ENCODE measurements at regions not wholly inside any gene's neighbourhood (a gene's known extent, or its start where the extent isn't known, plus 50 kb on each side); places are given as distances from the start of the nearest gene placed in this dataset.

DNA sequence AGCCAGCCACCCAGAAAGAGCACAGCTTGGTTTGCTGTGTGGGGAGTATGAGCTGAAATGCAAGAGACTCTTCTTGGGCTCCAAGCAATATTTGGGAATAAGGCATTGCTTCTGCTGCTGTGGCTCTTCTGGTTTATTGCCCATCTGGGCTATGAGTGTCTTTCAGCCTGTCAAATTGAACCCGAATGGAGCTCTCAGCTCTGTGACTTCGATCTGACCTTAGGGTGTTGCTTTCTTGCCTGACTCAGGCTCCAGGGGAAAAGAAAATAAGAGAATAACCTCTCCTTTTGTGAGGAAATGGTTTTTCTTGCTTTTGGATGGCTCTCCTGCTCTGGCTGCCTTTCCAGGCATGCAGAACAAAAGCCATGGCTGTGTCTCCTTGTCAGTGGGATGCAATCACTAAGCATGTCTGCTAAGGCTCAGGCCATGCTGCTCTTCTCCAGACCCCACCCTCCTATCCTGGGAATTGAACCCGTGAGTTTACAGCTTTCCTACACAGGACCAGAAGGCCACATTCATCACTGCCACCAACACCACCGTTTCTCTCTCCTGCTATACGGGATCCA, 169.4 kb upstream of the JAG1 start:
- Histone ChIP-seq H3K27ac (ENCODE audit: low read depth in 1 of 2, low read length in 1 of 2) (no peak overlapping the region), H3K4me3 (ENCODE audit: low read length in 2 of 2) (no peak overlapping the region), H3K4me1 (ENCODE audit: control insufficient read depth in 2 of 2, insufficient read depth in 2 of 2, low read length in 2 of 2) (no peaks in the 10 kb centered on the region), H3K9me3 (ENCODE audit: control insufficient read depth in 2 of 2, insufficient read depth in 1 of 2, low read length in 1 of 2) (no peaks in the 10 kb centered on the region), H3K36me3 (ENCODE audit: control insufficient read depth in 2 of 2, insufficient read depth in 2 of 2, low read length in 1 of 2) (no peaks in the 10 kb centered on the region), H3K27me3 (ENCODE audit: control insufficient read depth in 2 of 2, insufficient read depth in 1 of 2, low read length in 1 of 2) (no peaks in the 10 kb centered on the region)
- no peak for DNase-seq (ENCODE audit: low read depth in 6 of 9, low spot score in 9 of 9)
- 85% methylated on average over 5 of the region's 5 CpGs for WGBS

DNA sequence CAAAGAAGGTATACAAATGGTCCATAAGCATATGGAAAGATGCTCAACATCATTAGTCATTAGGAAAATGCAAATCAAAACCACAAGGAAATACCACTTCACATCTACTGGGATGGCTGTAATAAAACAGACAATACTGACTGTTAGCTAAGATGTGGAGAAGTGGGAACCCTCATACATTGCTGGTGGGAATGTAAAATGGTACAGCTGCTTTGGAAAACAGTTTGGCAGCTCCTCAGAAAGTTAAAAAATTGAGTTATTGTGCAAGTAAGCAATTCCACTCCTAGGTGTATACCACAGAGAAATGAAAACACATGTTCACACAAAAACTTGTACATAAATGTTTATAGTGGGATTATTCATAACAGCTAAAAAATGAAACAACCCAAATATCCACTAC, 173.0 kb upstream of the JAG1 start:
- Histone ChIP-seq H3K27ac (ENCODE audit: low read depth in 1 of 2, low read length in 1 of 2) (no peak overlapping the region), H3K4me3 (ENCODE audit: low read length in 2 of 2) (no peak overlapping the region), H3K9me3 (ENCODE audit: control insufficient read depth in 2 of 2, insufficient read depth in 1 of 2, low read length in 1 of 2) (no peaks in the 10 kb centered on the region), H3K36me3 (ENCODE audit: control insufficient read depth in 2 of 2, insufficient read depth in 2 of 2, low read length in 1 of 2) (no peaks in the 10 kb centered on the region), H3K4me1 (ENCODE audit: control insufficient read depth in 2 of 2, insufficient read depth in 2 of 2, low read length in 2 of 2) (no peaks in the 10 kb centered on the region), H3K27me3 (ENCODE audit: control insufficient read depth in 2 of 2, insufficient read depth in 1 of 2, low read length in 1 of 2) (no peaks in the 10 kb centered on the region)
- no peak for DNase-seq (ENCODE audit: low read depth in 6 of 9, low spot score in 9 of 9)

DNA sequence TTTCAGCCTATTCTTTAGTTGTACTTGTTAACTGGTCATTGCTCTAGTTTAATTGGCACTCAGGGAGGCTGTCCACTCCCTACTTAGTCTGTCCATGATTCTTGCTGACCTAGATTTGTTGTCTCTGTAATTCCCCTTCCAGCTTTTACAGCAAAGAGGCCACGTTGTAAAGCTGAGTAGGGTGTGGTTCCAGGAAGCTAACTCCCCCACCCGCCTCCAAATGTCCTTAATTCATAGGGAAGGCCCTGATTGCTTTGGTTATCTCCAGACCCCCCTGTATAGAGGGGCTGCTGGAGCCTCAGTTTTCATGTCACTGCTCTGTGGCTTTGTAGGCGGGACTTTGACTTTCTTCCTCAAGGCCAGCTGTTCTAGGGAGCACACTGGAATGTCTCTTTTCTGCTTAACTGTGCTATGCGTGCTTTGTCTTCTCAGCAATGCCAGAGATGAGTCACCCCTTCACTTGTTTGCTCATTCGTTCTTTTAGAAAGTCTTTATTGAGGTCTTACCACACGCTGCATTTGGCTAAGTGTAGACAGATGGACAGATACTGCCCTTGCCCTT, 175.1 kb upstream of the JAG1 start:
- no peaks in the 10 kb centered on the region for H3K27me3 ChIP-seq (ENCODE audit: control insufficient read depth in 2 of 2, insufficient read depth in 1 of 2, low read length in 1 of 2)
- no peak overlapping the region for H3K4me3 ChIP-seq (ENCODE audit: low read length in 2 of 2)
- 84% methylated on average over 6 of the region's 6 CpGs for WGBS
- DNase-seq (ENCODE audit: low read depth in 6 of 9, low spot score in 9 of 9), result no peak
- H3K4me1 ChIP-seq (ENCODE audit: control insufficient read depth in 2 of 2, insufficient read depth in 2 of 2, low read length in 2 of 2), result no peaks in the 10 kb centered on the region
- H3K9me3 ChIP-seq (ENCODE audit: control insufficient read depth in 2 of 2, insufficient read depth in 1 of 2, low read length in 1 of 2), result no peaks in the 10 kb centered on the region
- no peak overlapping the region for H3K27ac ChIP-seq (ENCODE audit: low read depth in 1 of 2, low read length in 1 of 2)
- no peaks in the 10 kb centered on the region for H3K36me3 ChIP-seq (ENCODE audit: control insufficient read depth in 2 of 2, insufficient read depth in 2 of 2, low read length in 1 of 2)

DNA sequence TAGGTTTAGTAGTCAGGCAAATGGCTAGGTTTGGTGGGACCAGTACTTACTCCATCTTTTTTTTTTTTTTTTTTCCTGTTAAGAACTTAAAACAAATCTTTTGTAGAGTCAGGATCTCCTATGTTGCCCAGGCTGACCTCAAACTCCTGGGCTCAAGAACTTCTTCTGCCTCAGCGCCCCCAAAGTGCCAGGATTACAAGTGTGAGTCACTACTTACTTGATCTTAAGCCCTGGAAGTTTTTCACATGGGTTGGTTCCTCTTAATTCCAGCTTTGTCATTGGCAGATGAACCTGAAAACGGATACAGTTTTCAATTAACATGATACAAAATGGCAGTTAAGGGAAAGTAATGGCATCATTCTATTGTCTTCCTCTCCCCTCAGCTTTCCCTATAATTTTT, 179.4 kb upstream of the JAG1 start:
- Histone ChIP-seq H3K27ac (ENCODE audit: low read depth in 1 of 2, low read length in 1 of 2) (no peak overlapping the region), H3K4me3 (ENCODE audit: low read length in 2 of 2) (no peak overlapping the region), H3K27me3 (ENCODE audit: control insufficient read depth in 2 of 2, insufficient read depth in 1 of 2, low read length in 1 of 2) (no peaks in the 10 kb centered on the region), H3K9me3 (ENCODE audit: control insufficient read depth in 2 of 2, insufficient read depth in 1 of 2, low read length in 1 of 2) (no peaks in the 10 kb centered on the region), H3K4me1 (ENCODE audit: control insufficient read depth in 2 of 2, insufficient read depth in 2 of 2, low read length in 2 of 2) (no peaks in the 10 kb centered on the region), H3K36me3 (ENCODE audit: control insufficient read depth in 2 of 2, insufficient read depth in 2 of 2, low read length in 1 of 2) (no peaks in the 10 kb centered on the region)
- DNase-seq (ENCODE audit: low read depth in 6 of 9, low spot score in 9 of 9), result no peak
- WGBS, result 92% methylated on average over 2 of the region's 2 CpGs

DNA sequence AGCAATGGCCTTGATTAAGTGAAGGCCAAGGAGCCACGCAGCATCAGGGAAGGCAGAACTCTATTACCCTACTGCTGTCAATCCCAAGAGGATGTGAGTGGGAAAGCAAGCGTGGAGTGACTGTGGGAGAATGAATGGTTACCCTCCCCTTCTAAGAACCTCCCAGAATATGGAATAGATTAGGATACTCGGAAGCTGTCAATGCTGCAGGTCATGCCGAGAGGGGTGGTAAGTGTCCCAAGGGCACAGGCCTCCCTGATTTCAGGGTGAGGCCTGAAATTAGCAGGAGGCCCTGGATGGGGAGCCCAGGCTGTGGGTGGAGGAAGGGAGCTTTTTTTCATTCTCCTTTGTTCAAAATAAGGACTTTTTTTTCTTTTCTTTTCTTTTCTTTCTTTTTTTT, 179.9 kb upstream of the JAG1 start:
- no peak for DNase-seq (ENCODE audit: low read depth in 6 of 9, low spot score in 9 of 9)
- H3K4me3 ChIP-seq (ENCODE audit: low read length in 2 of 2), result no peak overlapping the region
- no peaks in the 10 kb centered on the region for H3K4me1 ChIP-seq (ENCODE audit: control insufficient read depth in 2 of 2, insufficient read depth in 2 of 2, low read length in 2 of 2)
- H3K27me3 ChIP-seq (ENCODE audit: control insufficient read depth in 2 of 2, insufficient read depth in 1 of 2, low read length in 1 of 2), result no peaks in the 10 kb centered on the region
- H3K36me3 ChIP-seq (ENCODE audit: control insufficient read depth in 2 of 2, insufficient read depth in 2 of 2, low read length in 1 of 2), result no peaks in the 10 kb centered on the region
- H3K9me3 ChIP-seq (ENCODE audit: control insufficient read depth in 2 of 2, insufficient read depth in 1 of 2, low read length in 1 of 2), result no peaks in the 10 kb centered on the region
- no peak overlapping the region for H3K27ac ChIP-seq (ENCODE audit: low read depth in 1 of 2, low read length in 1 of 2)
- WGBS, result 92% methylated on average over 4 of the region's 4 CpGs

DNA sequence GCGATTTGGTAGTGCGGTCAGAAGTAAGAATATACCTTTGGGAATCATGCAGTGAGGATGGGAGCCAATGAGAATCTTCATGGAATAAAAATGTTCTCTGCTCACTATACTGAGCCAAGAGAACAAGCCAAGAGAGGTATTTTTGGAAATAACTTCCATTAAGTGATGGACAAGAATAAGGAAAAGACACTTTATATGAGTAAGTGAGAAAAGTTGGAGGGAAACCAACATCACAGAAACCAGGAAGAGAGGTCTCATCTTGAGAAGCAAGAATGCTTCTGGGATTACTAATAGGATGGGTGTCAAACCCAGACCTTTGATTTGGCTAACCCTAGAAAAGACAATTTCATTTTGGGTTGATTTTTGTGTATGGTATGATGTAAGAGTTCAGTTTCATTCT, 181.2 kb upstream of the JAG1 start:
- H3K4me1 ChIP-seq (ENCODE audit: control insufficient read depth in 2 of 2, insufficient read depth in 2 of 2, low read length in 2 of 2), result no peaks in the 10 kb centered on the region
- no peak overlapping the region for H3K27ac ChIP-seq (ENCODE audit: low read depth in 1 of 2, low read length in 1 of 2)
- no peak for DNase-seq (ENCODE audit: low read depth in 6 of 9, low spot score in 9 of 9)
- no peak overlapping the region for H3K4me3 ChIP-seq (ENCODE audit: low read length in 2 of 2)
- H3K27me3 ChIP-seq (ENCODE audit: control insufficient read depth in 2 of 2, insufficient read depth in 1 of 2, low read length in 1 of 2), result no peaks in the 10 kb centered on the region
- no peaks in the 10 kb centered on the region for H3K9me3 ChIP-seq (ENCODE audit: control insufficient read depth in 2 of 2, insufficient read depth in 1 of 2, low read length in 1 of 2)
- no peaks in the 10 kb centered on the region for H3K36me3 ChIP-seq (ENCODE audit: control insufficient read depth in 2 of 2, insufficient read depth in 2 of 2, low read length in 1 of 2)
- 85% methylated on average over 2 of the region's 2 CpGs for WGBS

DNA sequence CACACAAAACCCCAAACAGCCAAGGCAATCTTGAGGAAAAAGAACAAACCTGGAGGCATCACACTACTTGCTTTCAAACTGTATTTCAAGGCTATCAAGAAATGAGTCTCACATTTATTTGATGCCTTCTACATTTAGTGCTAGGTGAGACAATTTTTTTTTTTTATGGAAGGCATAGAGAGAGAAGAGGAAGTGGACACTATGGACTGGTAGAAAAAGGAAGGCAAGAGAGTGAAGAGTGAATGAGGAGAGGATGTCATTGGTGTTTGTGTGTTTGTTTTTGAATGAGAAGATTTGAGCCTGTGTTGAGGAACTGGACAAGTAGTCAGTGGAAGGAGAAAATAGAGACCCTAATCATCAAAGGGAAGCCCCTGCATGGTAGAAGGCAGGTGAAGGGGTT, 182.0 kb upstream of the JAG1 start:
- Histone ChIP-seq H3K4me3 (ENCODE audit: low read length in 2 of 2) (no peak overlapping the region), H3K4me1 (ENCODE audit: control insufficient read depth in 2 of 2, insufficient read depth in 2 of 2, low read length in 2 of 2) (no peaks in the 10 kb centered on the region), H3K27me3 (ENCODE audit: control insufficient read depth in 2 of 2, insufficient read depth in 1 of 2, low read length in 1 of 2) (no peaks in the 10 kb centered on the region), H3K27ac (ENCODE audit: low read depth in 1 of 2, low read length in 1 of 2) (no peak overlapping the region), H3K36me3 (ENCODE audit: control insufficient read depth in 2 of 2, insufficient read depth in 2 of 2, low read length in 1 of 2) (no peaks in the 10 kb centered on the region), H3K9me3 (ENCODE audit: control insufficient read depth in 2 of 2, insufficient read depth in 1 of 2, low read length in 1 of 2) (no peaks in the 10 kb centered on the region)
- no peak for DNase-seq (ENCODE audit: low read depth in 6 of 9, low spot score in 9 of 9)

DNA sequence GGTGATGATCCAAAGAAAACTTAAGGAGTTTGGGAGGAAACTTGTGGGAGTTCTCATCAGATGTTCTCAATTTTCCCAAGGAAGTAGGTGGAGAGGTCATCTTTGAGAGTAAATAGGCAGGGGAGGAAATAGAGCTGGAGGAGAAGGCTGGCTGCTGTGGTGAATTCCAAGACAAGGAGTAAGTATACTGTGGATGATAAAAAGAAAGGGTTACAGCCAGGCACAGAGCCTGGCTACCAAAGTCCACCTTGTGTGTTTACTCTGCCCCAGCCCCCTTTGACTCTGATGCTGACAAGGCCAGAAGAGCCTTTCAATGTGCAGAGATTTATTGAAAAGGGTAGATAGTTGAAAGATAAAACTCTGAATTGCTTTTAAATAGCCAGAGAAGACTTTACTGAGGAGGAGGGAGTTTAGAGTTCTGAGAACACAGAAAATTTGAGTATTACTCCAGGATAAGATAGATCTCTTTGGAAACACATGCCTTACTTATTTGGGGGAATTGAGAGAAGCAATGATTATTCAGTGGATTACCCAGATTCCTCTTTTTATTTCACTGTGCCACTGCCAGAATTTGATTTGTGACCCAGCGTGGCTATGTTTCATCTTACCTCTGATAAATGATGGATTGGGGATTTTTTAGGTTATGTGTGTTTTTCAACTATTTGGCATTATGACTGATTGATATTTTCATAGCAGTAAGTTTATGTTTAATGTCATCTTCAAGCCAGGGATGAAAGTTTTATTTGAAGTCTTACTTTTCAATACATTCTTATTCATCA, 182.6 kb upstream of the JAG1 start:
- Histone ChIP-seq H3K4me3 (ENCODE audit: low read length in 2 of 2) (no peak overlapping the region), H3K27me3 (ENCODE audit: control insufficient read depth in 2 of 2, insufficient read depth in 1 of 2, low read length in 1 of 2) (no peaks in the 10 kb centered on the region), H3K9me3 (ENCODE audit: control insufficient read depth in 2 of 2, insufficient read depth in 1 of 2, low read length in 1 of 2) (no peaks in the 10 kb centered on the region), H3K4me1 (ENCODE audit: control insufficient read depth in 2 of 2, insufficient read depth in 2 of 2, low read length in 2 of 2) (no peaks in the 10 kb centered on the region), H3K36me3 (ENCODE audit: control insufficient read depth in 2 of 2, insufficient read depth in 2 of 2, low read length in 1 of 2) (no peaks in the 10 kb centered on the region), H3K27ac (ENCODE audit: low read depth in 1 of 2, low read length in 1 of 2) (no peak overlapping the region)
- WGBS, result 89% methylated on average over 1 of the region's 1 CpG
- no peak for DNase-seq (ENCODE audit: low read depth in 6 of 9, low spot score in 9 of 9)

DNA sequence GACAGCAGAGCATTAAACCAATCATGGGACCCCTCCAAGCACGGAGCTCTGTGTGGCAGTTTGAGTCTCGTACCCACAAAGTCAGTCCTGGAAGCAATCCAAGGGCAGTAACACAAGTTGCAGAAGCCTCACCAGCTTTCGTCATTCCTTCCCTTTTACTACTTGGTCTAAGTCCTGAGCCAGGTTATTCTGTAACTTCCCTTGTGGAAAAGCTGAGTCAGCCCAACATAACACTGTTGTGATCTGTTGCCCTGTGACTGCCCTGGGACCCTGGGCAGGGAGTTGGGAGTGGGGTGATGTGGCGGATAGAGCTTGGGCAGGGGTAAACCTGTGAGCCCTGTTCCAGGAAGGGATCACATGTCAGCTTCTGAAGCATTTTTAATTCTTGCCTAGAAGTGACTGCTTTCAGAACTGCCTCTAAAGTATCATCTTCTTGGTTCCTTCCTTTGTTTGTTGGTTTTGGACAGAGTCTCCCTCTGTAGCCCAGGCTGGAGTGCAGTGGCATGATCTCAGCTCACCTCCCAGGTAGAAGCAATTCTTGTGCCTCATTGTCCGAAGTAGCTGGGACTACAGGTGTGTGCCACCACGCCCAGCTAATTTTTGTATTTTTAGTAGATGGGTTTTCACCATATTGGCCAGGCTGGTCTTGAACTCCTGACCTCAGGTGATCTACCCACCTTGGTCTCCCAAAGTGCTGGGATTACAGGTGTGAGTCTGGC, 183.7 kb upstream of the JAG1 start:
- no peak overlapping the region for H3K4me3 ChIP-seq (ENCODE audit: low read length in 2 of 2)
- H3K36me3 ChIP-seq (ENCODE audit: control insufficient read depth in 2 of 2, insufficient read depth in 2 of 2, low read length in 1 of 2), result no peaks in the 10 kb centered on the region
- H3K9me3 ChIP-seq (ENCODE audit: control insufficient read depth in 2 of 2, insufficient read depth in 1 of 2, low read length in 1 of 2), result no peaks in the 10 kb centered on the region
- peak in 1 of 9 donors; percentile 8 for DNase-seq (ENCODE audit: low read depth in 6 of 9, low spot score in 9 of 9)
- H3K4me1 ChIP-seq (ENCODE audit: control insufficient read depth in 2 of 2, insufficient read depth in 2 of 2, low read length in 2 of 2), result no peaks in the 10 kb centered on the region
- no peaks in the 10 kb centered on the region for H3K27me3 ChIP-seq (ENCODE audit: control insufficient read depth in 2 of 2, insufficient read depth in 1 of 2, low read length in 1 of 2)
- WGBS, result 52% methylated on average over 6 of the region's 6 CpGs
- peak overlapping the region in 1 of 2 donors; percentile 42 for H3K27ac ChIP-seq (ENCODE audit: low read depth in 1 of 2, low read length in 1 of 2)
